GM13976 (cell line): ENCODE measurements at regions not wholly inside any gene's neighbourhood (a gene's known extent, or its start where the extent isn't known, plus 50 kb on each side); places are given as distances from the start of the nearest gene placed in this dataset.

ENCODE experiments used
- DNase-seq: peaks from one replicate; pipeline ENCODE4 v3.0.0; 2012; ENCODE audit warnings: low spot score
- CTCF ChIP-seq: IDR thresholded peaks from 2 replicates; pipeline ENCODE4 v1.5.1; 2012; ENCODE audit warnings: borderline replicate concordance, mild to moderate bottlenecking; ENCODE audit not compliant: insufficient read depth; ENCODE audit errors: extremely low read depth, missing control alignments, control extremely low read depth
- in situ Hi-C: fragments of 300-500 bp; cut with MboI; formaldehyde crosslinking; loops from one replicate; pipeline ENCODE4 v1.12.0; 2022; ENCODE audit warnings: low sequenced_read_pairs, mixed read lengths, inconsistent platforms; ENCODE audit not compliant: unreplicated experiment

- in situ Hi-C loops: no loop called here
- no peak for DNase-seq
- no peak for TF ChIP-seq CTCF
These were observed 416.1 kb upstream of the LMCD1 start for GRCh38 chr3:8085498-8085897.

GRCh38 chr3:8087951-8088350 lies 413.7 kb upstream of the LMCD1 start:
- TF ChIP-seq CTCF: no peak
- in situ Hi-C loops: no loop called here

GRCh38 chr3:8094415-8094814 lies 407.2 kb upstream of the LMCD1 start:
- no peak for TF ChIP-seq CTCF
- in situ Hi-C loops: no loop called here
- DNase-seq: no peak

More at GRCh38 chr3:8087951-8088350, 413.7 kb upstream of the LMCD1 start:
- DNase-seq: no peak

GRCh38 chr3:8095724-8096123 lies 405.9 kb upstream of the LMCD1 start:
- no peak for DNase-seq
- no peak for TF ChIP-seq CTCF
- in situ Hi-C loops: no loop called here

- no peak for DNase-seq
- no peak for TF ChIP-seq CTCF
- in situ Hi-C loops: no loop called here
These were observed 403.9 kb upstream of the LMCD1 start for GRCh38 chr3:8097690-8098089.

- no peak for DNase-seq
- TF ChIP-seq CTCF: no peak
- in situ Hi-C loops: no loop called here
These were observed 397.7 kb upstream of the LMCD1 start for GRCh38 chr3:8103954-8104353.

- no peak for TF ChIP-seq CTCF
- DNase-seq: no peak
- in situ Hi-C loops: no loop called here
These were observed 394.7 kb upstream of the LMCD1 start for GRCh38 chr3:8106921-8107320.
